DOHH2 (cell line): ENCODE measurements at regions not wholly inside any gene's neighbourhood (a gene's known extent, or its start where the extent isn't known, plus 50 kb on each side); places are given as distances from the start of the nearest gene placed in this dataset.

Source experiments
- H3F3A ChIP-seq: fragments of 200-600 bp; sonication (generic), shearing (Covaris generic); 2 replicates; pipeline ENCODE4 v1.6.0; 2016; ENCODE audit warnings: antibody characterized with exemption, mild to moderate bottlenecking; ENCODE audit not compliant: control insufficient read depth, insufficient read depth
- H3K27ac ChIP-seq: fragments of 200-600 bp; sonication (generic); 2 replicates; pipeline ENCODE4 v1.5.1; 2014; ENCODE audit warnings: low read depth, mild to moderate bottlenecking, low read length, moderate library complexity
- H3K27me3 ChIP-seq: fragments of 200-600 bp; sonication (generic); 2 replicates; pipeline ENCODE4 v1.6.1; 2014; ENCODE audit warnings: mild to moderate bottlenecking, low read length, mixed read lengths; ENCODE audit not compliant: control insufficient read depth
- H3K36me3 ChIP-seq: fragments of 200-600 bp; sonication (generic); 2 replicates; pipeline ENCODE4 v1.6.1; 2014; ENCODE audit warnings: mild to moderate bottlenecking, low read length, moderate library complexity, mixed read lengths; ENCODE audit not compliant: control insufficient read depth
- H3K4me1 ChIP-seq: fragments of 200-600 bp; sonication (generic); 2 replicates; pipeline ENCODE4 v1.6.1; 2014; ENCODE audit warnings: mild to moderate bottlenecking, low read length, mixed read lengths; ENCODE audit not compliant: control insufficient read depth
- H3K4me2 ChIP-seq: fragments of 200-600 bp; sonication (generic); 2 replicates; pipeline ENCODE4 v1.6.0; 2014; ENCODE audit warnings: mild to moderate bottlenecking, low read length, moderate library complexity
- H3K4me3 ChIP-seq: fragments of 200-600 bp; sonication (generic); 2 replicates; pipeline ENCODE4 v1.5.1; 2014; ENCODE audit warnings: mild to moderate bottlenecking, low read length, mixed read lengths
- H3K79me2 ChIP-seq: fragments of 200-600 bp; sonication (generic); 2 replicates; pipeline ENCODE4 v1.6.1; 2014; ENCODE audit warnings: mild to moderate bottlenecking, low read length, mixed read lengths; ENCODE audit not compliant: control insufficient read depth
- H3K9me2 ChIP-seq: fragments of 200-600 bp; sonication (generic); replicated peaks from 2 replicates; pipeline ENCODE4 v1.6.1; 2014; ENCODE audit warnings: mild to moderate bottlenecking, low read length, mixed read lengths; ENCODE audit not compliant: control insufficient read depth
- H3K9me3 ChIP-seq: fragments of 200-600 bp; sonication (generic); 2 replicates; pipeline ENCODE4 v1.6.1; 2014; ENCODE audit warnings: antibody characterized with exemption, low read length, mixed read lengths; ENCODE audit not compliant: control insufficient read depth, insufficient read depth
- H4K20me1 ChIP-seq: fragments of 200-600 bp; sonication (generic); 2 replicates; pipeline ENCODE4 v1.6.0; 2014; ENCODE audit warnings: low read depth, mild to moderate bottlenecking, antibody characterized with exemption, low read length, moderate library complexity; ENCODE audit not compliant: control insufficient read depth, insufficient read depth
- EZH2phosphoT487 ChIP-seq: fragments of 200-600 bp; sonication (generic); IDR thresholded peaks from 2 replicates; pipeline ENCODE4 v1.6.1; 2017; ENCODE audit warnings: borderline replicate concordance, mild to moderate bottlenecking, antibody characterized with exemption, low read length, moderate library complexity, mixed read lengths
- TF ChIP-seq, protein P1 (sequence below): fragments of 200-600 bp; sonication (generic); IDR thresholded peaks from one replicate; pipeline ENCODE4 v1.5.1; 2014; ENCODE audit warnings: antibody characterized with exemption, mild to moderate bottlenecking, low read depth, low read length; ENCODE audit not compliant: poor library complexity, severe bottlenecking

DNA sequence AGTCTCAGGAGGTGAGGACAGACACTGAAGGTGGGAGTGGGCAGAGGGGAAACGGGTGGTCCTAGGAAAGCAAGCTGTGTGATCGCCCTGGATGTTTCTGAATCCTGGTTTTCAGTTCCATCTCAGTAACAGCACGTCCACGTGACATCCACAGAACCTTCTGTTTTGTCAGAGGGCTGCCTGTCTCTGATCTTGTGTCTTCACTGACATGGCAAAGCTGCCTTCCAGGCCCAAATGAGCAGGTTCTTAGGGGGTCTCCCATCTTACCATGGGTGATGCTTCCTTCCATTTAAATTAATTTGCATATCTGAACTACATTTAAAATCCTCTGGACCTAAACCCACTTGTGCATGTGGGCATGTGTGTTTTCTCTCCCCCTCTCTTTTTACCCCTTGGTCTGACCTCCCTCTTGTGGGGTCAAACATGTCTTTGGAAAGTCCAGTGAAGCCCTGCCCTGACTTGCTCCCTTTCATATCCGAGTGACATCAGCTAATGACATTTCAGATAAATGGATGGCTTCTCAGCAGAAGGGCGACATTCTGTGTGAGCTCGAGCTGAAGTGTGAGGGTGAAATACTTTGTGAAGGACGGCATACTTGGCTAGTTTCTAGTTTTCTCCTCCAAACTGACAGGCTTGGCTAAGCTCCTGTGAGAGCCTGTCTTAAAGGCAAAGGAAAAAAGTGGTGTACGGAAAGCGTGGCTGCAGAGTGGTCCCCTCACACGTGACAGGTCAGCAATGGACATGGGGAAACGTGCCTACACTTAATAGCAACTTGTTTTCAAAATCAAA is 204.8 kb upstream of the S1PR3 start:
- H4K20me1 ChIP-seq = no peaks in the 10 kb centered on the region
- H3K27me3 ChIP-seq = no peaks in the 10 kb centered on the region
- H3K79me2 ChIP-seq = no peaks in the 10 kb centered on the region
- H3K36me3 ChIP-seq = no peaks in the 10 kb centered on the region
- no peaks in the 10 kb centered on the region for H3F3A ChIP-seq
- H3K4me2 ChIP-seq = no peak overlapping the region
- H3K9me3 ChIP-seq = no peaks in the 10 kb centered on the region
- H3K4me3 ChIP-seq = no peak overlapping the region
- TF ChIP-seq, protein P1, sequence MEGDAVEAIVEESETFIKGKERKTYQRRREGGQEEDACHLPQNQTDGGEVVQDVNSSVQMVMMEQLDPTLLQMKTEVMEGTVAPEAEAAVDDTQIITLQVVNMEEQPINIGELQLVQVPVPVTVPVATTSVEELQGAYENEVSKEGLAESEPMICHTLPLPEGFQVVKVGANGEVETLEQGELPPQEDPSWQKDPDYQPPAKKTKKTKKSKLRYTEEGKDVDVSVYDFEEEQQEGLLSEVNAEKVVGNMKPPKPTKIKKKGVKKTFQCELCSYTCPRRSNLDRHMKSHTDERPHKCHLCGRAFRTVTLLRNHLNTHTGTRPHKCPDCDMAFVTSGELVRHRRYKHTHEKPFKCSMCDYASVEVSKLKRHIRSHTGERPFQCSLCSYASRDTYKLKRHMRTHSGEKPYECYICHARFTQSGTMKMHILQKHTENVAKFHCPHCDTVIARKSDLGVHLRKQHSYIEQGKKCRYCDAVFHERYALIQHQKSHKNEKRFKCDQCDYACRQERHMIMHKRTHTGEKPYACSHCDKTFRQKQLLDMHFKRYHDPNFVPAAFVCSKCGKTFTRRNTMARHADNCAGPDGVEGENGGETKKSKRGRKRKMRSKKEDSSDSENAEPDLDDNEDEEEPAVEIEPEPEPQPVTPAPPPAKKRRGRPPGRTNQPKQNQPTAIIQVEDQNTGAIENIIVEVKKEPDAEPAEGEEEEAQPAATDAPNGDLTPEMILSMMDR = no peak
- no peak for TF ChIP-seq EZH2phosphoT487
- H3K9me2 ChIP-seq = no peaks in the 10 kb centered on the region
- H3K4me1 ChIP-seq = peaks cover 11% of the 10 kb centered on the region
- no peak overlapping the region for H3K27ac ChIP-seq

DNA sequence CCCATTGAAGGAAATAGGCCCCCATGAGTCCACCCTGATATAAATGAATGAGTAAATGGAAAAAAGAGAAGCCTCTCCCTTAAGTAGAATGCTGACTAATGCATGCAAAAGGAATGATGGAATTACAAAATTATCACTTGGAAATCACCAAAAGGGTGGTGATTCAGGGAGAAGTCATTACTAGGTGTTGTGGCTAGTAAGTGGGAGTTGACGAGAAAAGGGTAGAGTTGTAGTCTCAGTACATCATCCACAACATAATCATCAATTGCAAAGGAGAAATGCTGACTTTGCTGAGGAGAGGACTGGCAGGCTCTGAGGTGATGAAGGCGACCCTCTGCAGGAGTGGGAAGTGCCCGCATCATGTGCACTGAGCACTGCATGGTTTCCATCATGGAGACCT is 201.5 kb upstream of the S1PR3 start:
- Histone ChIP-seq H3K79me2 (no peaks in the 10 kb centered on the region), H3K9me2 (no peaks in the 10 kb centered on the region), H3K27me3 (no peaks in the 10 kb centered on the region), H3K27ac (no peak overlapping the region), H3K4me2 (no peak overlapping the region), H3K4me1 (peaks cover 6% of the 10 kb centered on the region), H3F3A (no peaks in the 10 kb centered on the region), H3K9me3 (no peaks in the 10 kb centered on the region), H4K20me1 (no peaks in the 10 kb centered on the region), H3K36me3 (no peaks in the 10 kb centered on the region), H3K4me3 (no peak overlapping the region)
- no peak for TF ChIP-seq EZH2phosphoT487
- TF ChIP-seq, protein P1 = no peak

DNA sequence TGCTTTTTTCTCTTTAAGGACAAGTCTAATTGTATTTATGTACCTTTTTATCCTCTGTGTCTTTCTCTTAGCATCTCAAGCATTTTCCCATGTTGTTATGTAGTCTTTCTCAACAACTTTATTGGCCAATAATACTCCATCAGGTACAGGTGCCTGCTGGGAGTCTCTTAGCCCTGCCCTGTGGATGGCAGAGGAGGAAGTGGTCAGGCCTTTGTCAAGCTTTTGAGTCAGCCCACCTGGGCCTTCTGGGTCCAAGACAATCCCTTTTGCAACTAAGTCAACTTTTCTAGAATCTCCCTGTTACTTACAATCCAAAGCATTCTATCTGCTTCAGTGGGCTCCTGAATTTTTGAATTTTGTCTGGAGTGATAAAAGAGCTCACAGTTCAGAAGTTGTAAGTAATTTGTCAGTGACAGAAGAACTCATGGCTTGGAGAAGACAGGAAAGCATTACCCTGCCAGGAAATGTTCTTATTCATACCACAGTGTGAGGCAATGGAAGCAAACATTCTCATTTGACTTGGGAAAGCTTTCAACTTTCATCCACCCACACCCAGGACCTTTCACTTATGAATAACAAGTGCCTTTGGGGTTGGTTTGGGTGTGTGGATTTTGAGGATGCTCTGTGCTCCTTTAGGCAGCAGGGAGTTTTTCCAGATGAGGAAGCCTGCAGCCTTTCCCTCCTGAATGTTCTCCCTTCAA is 200.0 kb upstream of the S1PR3 start:
- no peaks in the 10 kb centered on the region for H3K9me2 ChIP-seq
- no peaks in the 10 kb centered on the region for H3K79me2 ChIP-seq
- H3K4me2 ChIP-seq = no peak overlapping the region
- H3K4me1 ChIP-seq = peaks cover 6% of the 10 kb centered on the region
- TF ChIP-seq, protein P1 = no peak
- TF ChIP-seq EZH2phosphoT487 = no peak
- no peaks in the 10 kb centered on the region for H3F3A ChIP-seq
- no peak overlapping the region for H3K4me3 ChIP-seq
- H3K27me3 ChIP-seq = no peaks in the 10 kb centered on the region
- no peaks in the 10 kb centered on the region for H4K20me1 ChIP-seq
- H3K27ac ChIP-seq = no peak overlapping the region
- H3K36me3 ChIP-seq = no peaks in the 10 kb centered on the region
- H3K9me3 ChIP-seq = no peaks in the 10 kb centered on the region
